ENCODE measurements at regions not wholly inside any gene's neighbourhood (a gene's known extent, or its start where the extent isn't known, plus 50 kb on each side); places are given as distances from the start of the nearest gene placed in this dataset.

DNA sequence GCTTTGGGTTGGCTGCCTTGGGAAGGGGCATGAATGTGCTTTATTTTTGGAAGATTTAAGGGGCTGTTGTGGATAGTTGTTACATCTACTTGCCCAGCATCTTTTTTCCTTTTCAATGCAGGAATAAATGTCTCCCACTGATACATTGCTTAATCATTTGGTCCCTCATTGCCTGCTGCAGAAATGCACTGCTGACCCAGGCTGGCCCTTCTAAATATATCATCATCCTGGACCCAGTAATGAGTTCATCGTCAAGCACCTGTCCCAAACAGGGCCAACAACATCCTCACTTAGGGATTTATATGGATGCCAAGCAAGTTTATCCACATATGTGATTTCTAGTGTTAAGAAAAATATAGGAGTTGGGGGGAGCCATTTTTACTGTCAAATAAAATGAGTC, 67.2 kb downstream of the ASCL1 start:
- TF ChIP-seq CTCF (IDR thresholded peaks at IDR 0.05) (no peak), POLR2A (IDR thresholded peaks at IDR 0.05) (no peak)

Data from stomach (tissue), 4 donors.